Hepatocyte (in vitro differentiated cells): ENCODE measurements at regions not wholly inside any gene's neighbourhood (a gene's known extent, or its start where the extent isn't known, plus 50 kb on each side); places are given as distances from the start of the nearest gene placed in this dataset.

Experiments
- DNase-seq: peaks from one replicate; pipeline ENCODE4 v3.0.0-alpha.2; 2016; ENCODE audit warnings: low spot score
- H2AFZ ChIP-seq: fragments of 200-600 bp; sonication (generic); 2 replicates; pipeline ENCODE4 v1.6.0; 2016; ENCODE audit warnings: antibody characterized with exemption, mild to moderate bottlenecking
- H3K27ac ChIP-seq: fragments of 200-600 bp; sonication (generic); 2 replicates; pipeline ENCODE4 v1.5.1; 2016; ENCODE audit warnings: mild to moderate bottlenecking
- H3K27me3 ChIP-seq: fragments of 200-600 bp; sonication (generic); 2 replicates; pipeline ENCODE4 v1.6.1; 2016
- H3K36me3 ChIP-seq: fragments of 200-600 bp; sonication (generic); replicated peaks from 2 replicates; pipeline ENCODE4 v1.5.1; 2016; ENCODE audit warnings: low read depth; ENCODE audit not compliant: insufficient read depth
- H3K4me1 ChIP-seq: fragments of 200-600 bp; sonication (generic); 2 replicates; pipeline ENCODE4 v1.5.1; 2016; ENCODE audit warnings: mild to moderate bottlenecking, moderate library complexity; ENCODE audit not compliant: insufficient read depth
- H3K4me2 ChIP-seq: fragments of 200-600 bp; sonication (generic); 2 replicates; pipeline ENCODE4 v1.6.0; 2016
- H3K4me3 ChIP-seq: fragments of 200-600 bp; sonication (generic); 2 replicates; pipeline ENCODE4 v1.5.1; 2016; ENCODE audit warnings: mild to moderate bottlenecking
- H3K79me2 ChIP-seq: fragments of 200-600 bp; sonication (generic); 2 replicates; pipeline ENCODE4 v1.6.0; 2017; ENCODE audit warnings: mild to moderate bottlenecking
- H3K9me2 ChIP-seq: fragments of 200-600 bp; sonication (generic); replicated peaks from 2 replicates; pipeline ENCODE4 v1.6.0; 2017; ENCODE audit warnings: mild to moderate bottlenecking; ENCODE audit not compliant: insufficient read depth
- H3K9me3 ChIP-seq: fragments of 200-600 bp; sonication (generic); 2 replicates; pipeline ENCODE4 v1.5.1; 2016; ENCODE audit warnings: low read depth, mild to moderate bottlenecking
- H4K20me1 ChIP-seq: fragments of 200-600 bp; sonication (generic); 2 replicates; pipeline ENCODE4 v1.6.0; 2016; ENCODE audit warnings: mild to moderate bottlenecking; ENCODE audit not compliant: insufficient read depth, poor library complexity, severe bottlenecking
- CTCF ChIP-seq: fragments of 200-600 bp; sonication (generic); IDR thresholded peaks from 2 replicates; pipeline ENCODE4 v1.5.1; 2016; ENCODE audit warnings: antibody characterized with exemption, mild to moderate bottlenecking; ENCODE audit not compliant: poor library complexity
- EZH2 ChIP-seq: fragments of 200-600 bp; sonication (generic); IDR thresholded peaks from 2 replicates; pipeline ENCODE4 v1.6.1; 2016; ENCODE audit warnings: antibody characterized with exemption, mild to moderate bottlenecking, borderline replicate concordance
- EZH2phosphoT487 ChIP-seq: fragments of 200-600 bp; sonication (generic); IDR thresholded peaks from one replicate; pipeline ENCODE4 v1.6.1; 2018; ENCODE audit warnings: antibody characterized with exemption, mild to moderate bottlenecking, low read depth, moderate library complexity; ENCODE audit not compliant: unreplicated experiment, severe bottlenecking
- WGBS: methylation state at CpG from one replicate; pipeline ENCODE4 v1.1.6; 2016; ENCODE audit warnings: low lambda C conversion rate; ENCODE audit errors: missing lambda C conversion rate; 5-methylcytosine and 5-hydroxymethylcytosine counted together

- Histone ChIP-seq H3K4me2 (no peak overlapping the region), H3K9me2 (no peaks in the 10 kb centered on the region), H3K27ac (no peak overlapping the region), H2AFZ (no peak overlapping the region), H3K36me3 (no peaks in the 10 kb centered on the region), H3K9me3 (no peaks in the 10 kb centered on the region), H3K27me3 (no peaks in the 10 kb centered on the region), H4K20me1 (no peaks in the 10 kb centered on the region), H3K79me2 (no peaks in the 10 kb centered on the region), H3K4me3 (no peak overlapping the region), H3K4me1 (no peaks in the 10 kb centered on the region)
- WGBS = 89% methylated on average over 2 of the region's 2 CpGs
- DNase-seq = no peak
- no peak for TF ChIP-seq EZH2phosphoT487
- no peak for TF ChIP-seq EZH2
- TF ChIP-seq CTCF = no peak
Observed at GRCh38 chr18:77601567-77601966, 351.9 kb downstream of the GALR1 start.

GRCh38 chr18:77607087-77607486, 357.4 kb downstream of the GALR1 start:
- Histone ChIP-seq H3K4me1 (no peaks in the 10 kb centered on the region), H3K9me3 (no peaks in the 10 kb centered on the region), H3K36me3 (no peaks in the 10 kb centered on the region), H3K4me3 (no peak overlapping the region), H4K20me1 (no peaks in the 10 kb centered on the region), H3K27me3 (no peaks in the 10 kb centered on the region), H3K27ac (no peak overlapping the region), H2AFZ (no peak overlapping the region), H3K79me2 (no peaks in the 10 kb centered on the region), H3K4me2 (no peak overlapping the region), H3K9me2 (no peaks in the 10 kb centered on the region)
- DNase-seq = no peak
- WGBS = 91% methylated on average over 21 of the region's 22 CpGs
- TF ChIP-seq EZH2 (no peak), EZH2phosphoT487 (no peak), CTCF (no peak)

GRCh38 chr18:77608807-77609206, 359.2 kb downstream of the GALR1 start:
- Histone ChIP-seq H3K4me2 (no peak overlapping the region), H3K27ac (no peak overlapping the region), H3K27me3 (no peaks in the 10 kb centered on the region), H3K9me3 (no peaks in the 10 kb centered on the region), H3K36me3 (no peaks in the 10 kb centered on the region), H2AFZ (no peak overlapping the region), H4K20me1 (no peaks in the 10 kb centered on the region), H3K9me2 (no peaks in the 10 kb centered on the region), H3K4me3 (no peak overlapping the region), H3K4me1 (no peaks in the 10 kb centered on the region), H3K79me2 (no peaks in the 10 kb centered on the region)
- DNase-seq = no peak
- 70% methylated on average over 10 of the region's 10 CpGs for WGBS
- TF ChIP-seq CTCF (no peak), EZH2 (no peak), EZH2phosphoT487 (no peak)

GRCh38 chr18:77617694-77618093, 368.0 kb downstream of the GALR1 start:
- no peak for DNase-seq
- no peaks in the 10 kb centered on the region for H3K9me3 ChIP-seq
- no peaks in the 10 kb centered on the region for H3K79me2 ChIP-seq
- no peaks in the 10 kb centered on the region for H3K27me3 ChIP-seq
- 73% methylated on average over 3 of the region's 3 CpGs for WGBS
- no peak overlapping the region for H3K27ac ChIP-seq
- no peak overlapping the region for H2AFZ ChIP-seq
- no peak overlapping the region for H3K4me2 ChIP-seq
- TF ChIP-seq EZH2phosphoT487 (no peak), CTCF (no peak), EZH2 (no peak)
- H4K20me1 ChIP-seq = no peaks in the 10 kb centered on the region
- no peaks in the 10 kb centered on the region for H3K36me3 ChIP-seq
- no peak overlapping the region for H3K4me3 ChIP-seq
- H3K4me1 ChIP-seq = no peaks in the 10 kb centered on the region
- no peaks in the 10 kb centered on the region for H3K9me2 ChIP-seq
